Keratinocyte (primary cell): ENCODE measurements at regions not wholly inside any gene's neighbourhood (a gene's known extent, or its start where the extent isn't known, plus 50 kb on each side); places are given as distances from the start of the nearest gene placed in this dataset.

Experiments
- DNase-seq: peaks from one replicate; pipeline ENCODE4 v3.0.0-alpha.2; 2011; ENCODE audit warnings: low read depth, missing footprints, low spot score
- FAIRE-seq: peaks from 2 replicates; lab custom pipeline; 2011; peaks lifted over from hg19 to GRCh38; lab: Jason Lieb, UNC
- H2AFZ ChIP-seq: 2 replicates; pipeline ENCODE4 v1.6.0; 2012; ENCODE audit warnings: low read length, control low read depth, inconsistent platforms; ENCODE audit not compliant: control insufficient read depth
- H3K27ac ChIP-seq: 2 replicates; pipeline ENCODE4 v1.5.1; 2011; ENCODE audit warnings: low read length; ENCODE audit not compliant: control insufficient read depth, insufficient read depth
- H3K27me3 ChIP-seq: 3 replicates; pipeline ENCODE4 v1.6.0; 2011; ENCODE audit warnings: low read length; ENCODE audit not compliant: control insufficient read depth, insufficient read depth; ENCODE audit errors: extremely low read depth
- H3K36me3 ChIP-seq, 2 experiments: 2 replicates in 1 of 2; 3 replicates in 1 of 2; pipeline ENCODE4 v1.5.1; 2011; ENCODE audit warnings: low read length in 2 of 2, mild to moderate bottlenecking in 1 of 2; ENCODE audit not compliant: control insufficient read depth in 2 of 2, insufficient read depth in 2 of 2; ENCODE audit errors: extremely low read depth in 1 of 2
- H3K4me1 ChIP-seq: 3 replicates; pipeline ENCODE4 v1.5.1; 2011; ENCODE audit warnings: low read length; ENCODE audit not compliant: control insufficient read depth, insufficient read depth; ENCODE audit errors: extremely low read depth
- H3K4me2 ChIP-seq: 3 replicates; pipeline ENCODE4 v1.6.0; 2011; ENCODE audit warnings: low read depth, low read length; ENCODE audit not compliant: control insufficient read depth, insufficient read depth; ENCODE audit errors: extremely low read depth
- H3K4me3 ChIP-seq, 3 experiments: fragments of 200-600 bp in 1 of 3; sonication (generic) in 1 of 3; 2 replicates in 2 of 3; 3 replicates in 1 of 3; pipeline ENCODE4 v1.5.1; 2011 to 2016; ENCODE audit warnings: low read length in 3 of 3, mild to moderate bottlenecking in 3 of 3, control low read depth in 2 of 3, inconsistent platforms in 1 of 3, low read depth in 1 of 3, mixed read lengths in 1 of 3, mixed run types in 1 of 3, moderate library complexity in 1 of 3; ENCODE audit not compliant: control insufficient read depth in 2 of 3, insufficient read depth in 2 of 3; ENCODE audit errors: extremely low read depth in 1 of 3
- H3K79me2 ChIP-seq: 2 replicates; pipeline ENCODE4 v1.6.0; 2012; ENCODE audit warnings: low read length; ENCODE audit not compliant: control insufficient read depth, insufficient read depth
- H3K9ac ChIP-seq: 3 replicates; pipeline ENCODE4 v1.6.0; 2011; ENCODE audit warnings: low read length; ENCODE audit not compliant: control insufficient read depth, insufficient read depth; ENCODE audit errors: extremely low read depth
- H3K9me1 ChIP-seq: 3 replicates; pipeline ENCODE4 v1.6.0; 2011; ENCODE audit warnings: low read length; ENCODE audit not compliant: control insufficient read depth, insufficient read depth; ENCODE audit errors: extremely low read depth
- H3K9me3 ChIP-seq: 2 replicates; pipeline ENCODE4 v1.5.1; 2012; ENCODE audit warnings: low read depth, low read length; ENCODE audit not compliant: control insufficient read depth
- H4K20me1 ChIP-seq: 3 replicates; pipeline ENCODE4 v1.6.0; 2011; ENCODE audit warnings: low read length; ENCODE audit not compliant: control insufficient read depth, insufficient read depth; ENCODE audit errors: extremely low read depth
- CTCF ChIP-seq, 3 experiments: IDR thresholded peaks in 1 of 3; conservative IDR thresholded peaks in 1 of 3; optimal IDR thresholded peaks in 1 of 3; 2 replicates in 2 of 3; 3 replicates in 1 of 3; pipeline versions ENCODE3 to v1.5.1; 2011; ENCODE audit warnings: low read length in 3 of 3, mild to moderate bottlenecking in 3 of 3, moderate library complexity in 2 of 3, control low read depth in 1 of 3, inconsistent platforms in 1 of 3; ENCODE audit not compliant: insufficient read depth in 2 of 3; ENCODE audit errors: extremely low read depth in 1 of 3
- EZH2 ChIP-seq: IDR thresholded peaks from one replicate; pipeline ENCODE4 v1.6.1; 2012; ENCODE audit warnings: inconsistent platforms, mild to moderate bottlenecking, low read length, moderate library complexity
- dilution Hi-C: fragments of 300-500 bp; cut with MboI; formaldehyde crosslinking; loops from one replicate; pipeline ENCODE4 v1.7.0; 2020; ENCODE audit warnings: low sequenced_read_pairs; ENCODE audit not compliant: extremely low pct_ligation_motif_present

- Histone ChIP-seq H3K9me1 (no peaks in the 10 kb centered on the region), H4K20me1 (no peaks in the 10 kb centered on the region), H3K9me3 (no peaks in the 10 kb centered on the region), H3K27me3 (no peaks in the 10 kb centered on the region), H3K9ac (no peak overlapping the region), H3K4me1 (peaks cover 9% of the 10 kb centered on the region), H3K4me3 (no peak overlapping the region), H2AFZ (no peak overlapping the region), H3K36me3 (no peaks in the 10 kb centered on the region), H3K27ac (no peak overlapping the region), H3K79me2 (no peaks in the 10 kb centered on the region), H3K4me2 (no peak overlapping the region)
- TF ChIP-seq CTCF (optimal IDR thresholded peaks at IDR 0.05 in 1 of 3, IDR thresholded peaks at IDR 0.05 in 1 of 3, conservative IDR thresholded peaks at IDR 0.05 in 1 of 3; ENCODE audit: extremely low read depth in 1 of 3, insufficient read depth in 2 of 3, low read length in 3 of 3) (no peak), EZH2 (no peak)
- dilution Hi-C loops: no loop called here
- no peak for DNase-seq
- FAIRE-seq: no peak
Measured at GRCh38 chr12:115222220-115222619, 538.2 kb upstream of the TBX3 start.

GRCh38 chr12:115216301-115216700, 532.3 kb upstream of the TBX3 start:
- DNase-seq: no peak
- no peaks in the 10 kb centered on the region for H3K36me3 ChIP-seq
- no peak overlapping the region for H3K4me3 ChIP-seq
- H3K9me3 ChIP-seq: no peaks in the 10 kb centered on the region
- no peaks in the 10 kb centered on the region for H3K9me1 ChIP-seq
- peaks cover 5% of the 10 kb centered on the region for H3K4me1 ChIP-seq
- H3K9ac ChIP-seq: no peak overlapping the region
- H3K27me3 ChIP-seq: no peaks in the 10 kb centered on the region
- no peak for FAIRE-seq
- no peaks in the 10 kb centered on the region for H3K79me2 ChIP-seq
- H4K20me1 ChIP-seq: no peaks in the 10 kb centered on the region
- TF ChIP-seq CTCF (optimal IDR thresholded peaks at IDR 0.05 in 1 of 3, IDR thresholded peaks at IDR 0.05 in 1 of 3, conservative IDR thresholded peaks at IDR 0.05 in 1 of 3; ENCODE audit: extremely low read depth in 1 of 3, insufficient read depth in 2 of 3, low read length in 3 of 3) (no peak), EZH2 (no peak)
- dilution Hi-C loops: no loop called here
- no peak overlapping the region for H2AFZ ChIP-seq
- H3K4me2 ChIP-seq: no peak overlapping the region
- H3K27ac ChIP-seq: no peak overlapping the region
